ACC112 (cell line): ENCODE measurements at regions not wholly inside any gene's neighbourhood (a gene's known extent, or its start where the extent isn't known, plus 50 kb on each side); places are given as distances from the start of the nearest gene placed in this dataset.

Experiments used
- H2AFZ ChIP-seq: fragments of 200-600 bp; sonication (generic); one replicate; pipeline ENCODE4 v1.6.0; 2017; ENCODE audit warnings: antibody characterized with exemption, low read length; ENCODE audit not compliant: unreplicated experiment
- H3K27ac ChIP-seq: fragments of 200-600 bp; sonication (generic); 2 replicates; pipeline ENCODE4 v1.5.1; 2014; ENCODE audit warnings: low read depth, mild to moderate bottlenecking, antibody characterized with exemption, low read length, moderate library complexity
- H3K27me3 ChIP-seq: fragments of 200-600 bp; sonication (generic); 2 replicates; pipeline ENCODE4 v1.6.1; 2014; ENCODE audit warnings: mild to moderate bottlenecking, antibody characterized with exemption, low read length, moderate library complexity, mixed read lengths; ENCODE audit not compliant: insufficient read depth
- H3K36me3 ChIP-seq: fragments of 200-600 bp; sonication (generic); 2 replicates; pipeline ENCODE4 v1.6.1; 2016; ENCODE audit warnings: mild to moderate bottlenecking, antibody characterized with exemption, low read length, moderate library complexity, mixed read lengths; ENCODE audit not compliant: insufficient read depth
- H3K4me1 ChIP-seq: fragments of 200-600 bp; sonication (generic); one replicate; pipeline ENCODE4 v1.6.1; 2016; ENCODE audit warnings: low read length, mixed read lengths; ENCODE audit not compliant: insufficient read depth, unreplicated experiment, control insufficient read depth
- H3K4me3 ChIP-seq: fragments of 200-600 bp; sonication (generic); 2 replicates; pipeline ENCODE4 v1.5.1; 2014; ENCODE audit warnings: mild to moderate bottlenecking, low read depth, low read length
- H3K79me2 ChIP-seq: fragments of 200-600 bp; sonication (generic); one replicate; pipeline ENCODE4 v1.6.0; 2016; ENCODE audit warnings: low read length; ENCODE audit not compliant: control insufficient read depth, unreplicated experiment, insufficient read depth

GRCh38 chr12:132397934-132398385 is 68.6 kb upstream of the GALNT9 start:
- no peaks in the 10 kb centered on the region for H3K79me2 ChIP-seq
- no peaks in the 10 kb centered on the region for H3K36me3 ChIP-seq
- H3K4me3 ChIP-seq = no peak overlapping the region
- H2AFZ ChIP-seq = no peak overlapping the region
- peaks cover 30% of the 10 kb centered on the region for H3K27me3 ChIP-seq
- peaks cover 5% of the 10 kb centered on the region for H3K4me1 ChIP-seq
- no peak overlapping the region for H3K27ac ChIP-seq

GRCh38 chr12:132397152-132397933 is 68.0 kb upstream of the GALNT9 start:
- H3K27me3 ChIP-seq = peaks cover 26% of the 10 kb centered on the region
- no peak overlapping the region for H3K4me3 ChIP-seq
- no peak overlapping the region for H2AFZ ChIP-seq
- no peaks in the 10 kb centered on the region for H3K79me2 ChIP-seq
- no peaks in the 10 kb centered on the region for H3K36me3 ChIP-seq
- H3K27ac ChIP-seq = no peak overlapping the region
- peaks cover 5% of the 10 kb centered on the region for H3K4me1 ChIP-seq

- Histone ChIP-seq H2AFZ (no peak overlapping the region), H3K4me1 (peaks cover 5% of the 10 kb centered on the region), H3K27ac (no peak overlapping the region), H3K36me3 (no peaks in the 10 kb centered on the region), H3K27me3 (peaks cover 25% of the 10 kb centered on the region), H3K79me2 (no peaks in the 10 kb centered on the region), H3K4me3 (no peak overlapping the region)
Measured at GRCh38 chr12:132396657-132397056, 67.3 kb upstream of the GALNT9 start.

GRCh38 chr12:132395908-132396305 is 66.5 kb upstream of the GALNT9 start:
- Histone ChIP-seq H3K79me2 (no peaks in the 10 kb centered on the region), H3K27ac (no peak overlapping the region), H3K4me3 (no peak overlapping the region), H2AFZ (no peak overlapping the region), H3K27me3 (peaks cover 24% of the 10 kb centered on the region), H3K36me3 (no peaks in the 10 kb centered on the region), H3K4me1 (peaks cover 5% of the 10 kb centered on the region)

GRCh38 chr12:132395192-132395907 is 66.0 kb upstream of the GALNT9 start:
- no peaks in the 10 kb centered on the region for H3K36me3 ChIP-seq
- peaks cover 5% of the 10 kb centered on the region for H3K4me1 ChIP-seq
- no peak overlapping the region for H3K27ac ChIP-seq

GRCh38 chr12:132393991-132394949 is 64.9 kb upstream of the GALNT9 start:
- H2AFZ ChIP-seq = no peak overlapping the region
- peaks cover 14% of the 10 kb centered on the region for H3K27me3 ChIP-seq
- H3K79me2 ChIP-seq = no peaks in the 10 kb centered on the region

More at GRCh38 chr12:132395192-132395907, 66.0 kb upstream of the GALNT9 start:
- H3K4me3 ChIP-seq = no peak overlapping the region
- H3K27me3 ChIP-seq = peaks cover 21% of the 10 kb centered on the region
- no peaks in the 10 kb centered on the region for H3K79me2 ChIP-seq
- no peak overlapping the region for H2AFZ ChIP-seq

GRCh38 chr12:132393245-132393795 is 63.9 kb upstream of the GALNT9 start:
- no peaks in the 10 kb centered on the region for H3K36me3 ChIP-seq
- peaks cover 5% of the 10 kb centered on the region for H3K4me1 ChIP-seq
- H3K4me3 ChIP-seq = no peak overlapping the region
- H3K79me2 ChIP-seq = no peaks in the 10 kb centered on the region
- peak overlapping the region; percentile 31; the same call in 1 of the 2 replicates for H3K27ac ChIP-seq
- no peak overlapping the region for H2AFZ ChIP-seq
- peaks cover 22% of the 10 kb centered on the region for H3K27me3 ChIP-seq

More at GRCh38 chr12:132393991-132394949, 64.9 kb upstream of the GALNT9 start:
- H3K4me3 ChIP-seq = no peak overlapping the region
- H3K36me3 ChIP-seq = no peaks in the 10 kb centered on the region
- peaks cover 5% of the 10 kb centered on the region for H3K4me1 ChIP-seq
- H3K27ac ChIP-seq = peak overlapping the region; percentile 31; the same call in 1 of the 2 replicates

GRCh38 chr12:132392389-132393244 is 63.2 kb upstream of the GALNT9 start:
- Histone ChIP-seq H3K27ac (no peak overlapping the region), H3K27me3 (peaks cover 29% of the 10 kb centered on the region), H3K4me3 (no peak overlapping the region), H3K4me1 (peaks cover 5% of the 10 kb centered on the region), H3K79me2 (no peaks in the 10 kb centered on the region), H2AFZ (no peak overlapping the region), H3K36me3 (no peaks in the 10 kb centered on the region)

GRCh38 chr12:132391326-132392041 is 62.1 kb upstream of the GALNT9 start:
- H3K4me1 ChIP-seq = peaks cover 5% of the 10 kb centered on the region
- no peak overlapping the region for H3K4me3 ChIP-seq
- no peak overlapping the region for H3K27ac ChIP-seq
- H2AFZ ChIP-seq = no peak overlapping the region
- no peaks in the 10 kb centered on the region for H3K79me2 ChIP-seq
- peaks cover 30% of the 10 kb centered on the region for H3K27me3 ChIP-seq
- H3K36me3 ChIP-seq = no peaks in the 10 kb centered on the region
